T-helper 2 cell (primary cell): ENCODE measurements at regions not wholly inside any gene's neighbourhood (a gene's known extent, or its start where the extent isn't known, plus 50 kb on each side); places are given as distances from the start of the nearest gene placed in this dataset.
A peak's percentile ranks its signal among the peaks of the same experiment; 100 is the strongest.

Experiments used
- DNase-seq, 5 experiments: peaks; one replicate each; pipeline versions ENCODE4 v3.0.0 to v3.0.0-alpha.2; 2012 to 2022

DNA sequence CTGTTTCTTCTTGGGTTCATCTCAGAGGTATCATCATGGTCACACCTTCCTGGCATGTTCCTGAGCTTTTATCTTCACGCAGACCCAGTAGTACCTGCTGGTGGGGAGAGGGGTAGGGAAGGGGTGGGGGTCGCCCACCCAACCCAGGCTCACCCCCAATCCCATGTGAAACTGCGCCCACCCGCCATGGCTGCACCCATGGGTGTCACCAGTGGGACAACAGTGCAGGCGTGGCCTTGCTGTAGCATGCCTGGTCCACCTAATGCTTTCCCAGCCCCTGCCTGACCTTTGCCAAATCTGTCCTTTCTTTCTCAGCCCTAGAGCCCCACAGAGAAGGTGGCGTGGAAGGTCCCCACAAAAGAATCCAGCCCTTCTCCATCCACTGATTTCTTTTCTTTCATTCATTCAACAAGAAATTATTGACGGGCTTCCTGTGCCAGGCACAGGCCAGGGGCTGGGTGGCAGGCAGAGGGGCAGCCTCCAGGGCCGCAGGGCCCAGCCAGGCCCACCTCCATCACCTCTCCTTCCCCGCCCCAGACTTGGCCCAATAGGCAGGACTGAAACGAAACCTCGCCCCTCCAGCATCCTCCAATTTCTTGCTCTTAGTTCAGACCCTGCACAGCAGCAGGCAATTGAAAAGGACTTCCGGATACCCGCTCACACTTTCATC is 79.1 kb upstream of the TNRC6C start:
- no peak for DNase-seq

GRCh38 chr17:77879896-77880280 is 78.6 kb upstream of the TNRC6C start:
- no peak for DNase-seq

DNA sequence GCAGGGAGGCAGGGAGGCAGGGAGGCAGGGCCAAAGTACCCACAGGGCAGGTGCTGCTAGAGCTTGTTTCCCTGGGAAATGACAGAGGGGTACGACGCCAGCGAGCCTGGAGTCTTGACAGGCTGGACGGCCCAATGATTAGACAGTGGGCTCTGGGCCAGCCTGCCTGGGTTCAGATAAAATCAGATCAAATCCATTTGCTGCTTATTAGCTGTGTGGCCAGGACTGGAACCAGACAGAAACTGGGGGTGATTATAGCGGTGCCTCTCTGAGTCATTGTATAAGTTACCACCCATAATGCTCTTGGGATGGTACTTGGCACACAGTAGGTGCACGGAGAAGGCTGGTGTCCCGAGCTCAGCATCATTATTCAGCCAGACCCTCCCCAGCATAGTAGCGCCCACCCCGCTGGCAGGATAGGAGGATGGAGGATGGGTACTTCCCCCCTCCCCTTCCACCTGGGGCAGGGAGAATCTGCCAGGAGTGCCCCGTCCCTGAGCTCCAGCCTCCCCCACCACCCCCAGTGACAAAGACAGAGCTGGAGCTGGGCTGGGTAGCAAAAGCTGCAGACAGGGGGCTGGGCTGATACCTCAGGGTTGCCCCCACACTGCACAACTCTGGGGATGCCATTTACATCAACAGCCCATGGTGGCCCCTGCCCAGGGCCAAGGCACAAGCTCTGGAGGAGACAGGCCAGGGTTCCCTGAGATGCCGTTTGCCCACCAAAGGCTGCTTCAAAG is 77.6 kb upstream of the TNRC6C start:
- peak in 1 of 5 experiments; percentile 21 for DNase-seq

- peak; percentile 34 to 95 (median 47) for DNase-seq
Measured at GRCh38 chr17:77881545-77881944, 77.0 kb upstream of the TNRC6C start.

GRCh38 chr17:77882040-77882439 is 76.5 kb upstream of the TNRC6C start:
- no peak for DNase-seq

GRCh38 chr17:77882481-77883212 is 75.9 kb upstream of the TNRC6C start:
- peak; percentile 47 to 98 (median 81) for DNase-seq

- no peak for DNase-seq
Measured at GRCh38 chr17:77883213-77883650, 75.3 kb upstream of the TNRC6C start.

- peak in 1 of 5 experiments; percentile 37 for DNase-seq
Measured at GRCh38 chr17:77884019-77884418, 74.5 kb upstream of the TNRC6C start.

DNA sequence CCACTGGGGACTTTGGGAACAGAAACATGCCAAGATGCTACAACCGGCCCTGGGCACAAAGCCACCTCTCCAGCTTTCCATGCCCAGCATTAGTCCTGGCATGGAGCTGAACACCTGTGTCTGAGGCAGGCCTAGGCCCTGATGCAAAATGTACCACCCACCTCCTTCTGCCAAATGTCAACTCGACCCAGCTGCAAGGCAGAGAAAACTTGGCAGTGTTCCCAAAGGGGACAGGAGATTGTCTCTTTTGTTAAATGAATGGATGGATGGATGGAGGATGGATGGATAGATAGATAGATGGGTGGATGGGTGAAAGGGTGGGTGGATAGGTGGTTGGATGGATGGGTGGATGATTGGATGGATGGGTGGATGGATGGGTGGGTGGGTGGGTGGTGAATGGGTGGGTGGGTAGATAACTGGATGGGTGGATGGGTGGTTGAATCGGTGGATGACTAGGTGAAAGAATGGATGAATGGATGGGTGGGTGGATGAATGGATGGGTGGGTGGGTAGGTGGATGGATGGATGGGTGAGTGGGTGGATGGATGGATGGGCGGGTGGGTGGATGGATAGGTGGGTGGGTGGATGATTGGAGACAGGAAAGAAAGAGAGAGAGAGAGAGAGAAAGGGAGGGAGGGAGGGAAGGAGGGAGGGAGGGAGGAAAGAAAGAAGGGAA is 73.4 kb upstream of the TNRC6C start:
- DNase-seq, result no peak

DNA sequence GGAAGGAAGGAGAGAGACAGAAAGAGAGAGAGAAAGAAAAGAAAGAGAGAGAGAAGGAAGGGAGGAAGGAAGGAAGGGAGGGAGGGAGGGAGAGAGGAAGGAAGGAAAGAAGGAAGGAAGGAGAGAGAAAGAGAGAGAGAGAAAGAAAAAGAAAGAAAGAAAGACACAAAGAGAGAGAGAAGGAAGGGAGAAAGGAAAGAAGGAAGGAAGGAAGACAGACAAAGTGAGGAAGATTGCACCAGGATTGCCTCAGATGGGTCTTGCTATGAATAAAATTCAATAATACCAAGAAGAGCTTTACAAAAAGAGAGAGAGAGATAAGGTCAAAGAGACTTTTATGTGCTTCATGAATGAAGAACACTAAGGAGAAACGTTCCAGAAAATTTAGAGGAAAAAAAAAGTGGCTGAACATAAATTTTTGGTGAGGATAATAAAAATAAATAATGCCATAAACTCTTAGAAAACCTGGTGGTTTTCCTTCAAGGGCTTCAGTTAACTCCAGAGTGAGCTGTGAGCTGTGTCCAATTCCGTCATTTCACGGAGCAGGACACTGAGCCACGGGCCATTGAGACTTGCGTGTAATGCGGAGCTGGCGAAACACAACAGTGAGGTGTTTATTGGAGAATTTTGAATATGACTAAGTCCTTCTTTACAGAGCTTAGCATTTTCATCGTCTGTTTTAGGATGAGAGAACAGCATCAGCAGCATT is 72.7 kb upstream of the TNRC6C start:
- DNase-seq, result no peak

DNA sequence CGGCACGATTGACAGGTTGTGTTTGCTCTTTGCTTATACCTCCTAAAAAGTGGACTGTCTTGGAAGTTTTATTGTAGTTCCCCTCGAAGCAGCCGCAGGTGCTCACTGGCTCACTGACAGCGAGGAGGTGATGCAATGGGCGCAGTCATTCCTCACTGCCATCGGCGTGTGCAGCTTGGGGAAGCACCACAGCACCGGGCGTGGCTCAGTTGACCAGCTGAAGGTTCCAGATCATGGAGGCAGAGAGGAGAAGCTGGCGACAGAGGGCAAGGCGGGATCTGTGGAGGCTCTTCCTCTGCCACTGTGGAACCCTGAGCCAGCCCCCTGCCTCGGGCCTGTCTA is 72.1 kb upstream of the TNRC6C start:
- no peak for DNase-seq

DNA sequence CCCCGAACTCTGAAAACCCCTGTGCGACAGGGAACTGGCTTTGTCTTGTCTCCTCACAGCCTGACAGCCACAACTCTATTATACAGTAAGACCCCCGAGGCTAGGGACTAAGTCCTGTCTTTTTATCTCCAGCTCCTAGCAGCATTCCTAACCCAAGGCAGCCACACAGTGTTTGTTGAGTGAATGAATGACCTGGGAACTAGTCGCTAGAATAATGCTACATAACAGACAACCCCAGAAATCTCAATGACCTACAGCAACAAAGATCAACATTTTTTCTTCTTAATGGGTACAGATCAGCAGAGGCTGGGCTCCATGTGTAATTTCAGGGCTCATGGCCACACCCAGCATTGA is 71.4 kb upstream of the TNRC6C start:
- DNase-seq, result no peak

- peak; percentile 41 to 89 (median 71) for DNase-seq
Measured at GRCh38 chr17:77887464-77888241, 70.8 kb upstream of the TNRC6C start.

DNA sequence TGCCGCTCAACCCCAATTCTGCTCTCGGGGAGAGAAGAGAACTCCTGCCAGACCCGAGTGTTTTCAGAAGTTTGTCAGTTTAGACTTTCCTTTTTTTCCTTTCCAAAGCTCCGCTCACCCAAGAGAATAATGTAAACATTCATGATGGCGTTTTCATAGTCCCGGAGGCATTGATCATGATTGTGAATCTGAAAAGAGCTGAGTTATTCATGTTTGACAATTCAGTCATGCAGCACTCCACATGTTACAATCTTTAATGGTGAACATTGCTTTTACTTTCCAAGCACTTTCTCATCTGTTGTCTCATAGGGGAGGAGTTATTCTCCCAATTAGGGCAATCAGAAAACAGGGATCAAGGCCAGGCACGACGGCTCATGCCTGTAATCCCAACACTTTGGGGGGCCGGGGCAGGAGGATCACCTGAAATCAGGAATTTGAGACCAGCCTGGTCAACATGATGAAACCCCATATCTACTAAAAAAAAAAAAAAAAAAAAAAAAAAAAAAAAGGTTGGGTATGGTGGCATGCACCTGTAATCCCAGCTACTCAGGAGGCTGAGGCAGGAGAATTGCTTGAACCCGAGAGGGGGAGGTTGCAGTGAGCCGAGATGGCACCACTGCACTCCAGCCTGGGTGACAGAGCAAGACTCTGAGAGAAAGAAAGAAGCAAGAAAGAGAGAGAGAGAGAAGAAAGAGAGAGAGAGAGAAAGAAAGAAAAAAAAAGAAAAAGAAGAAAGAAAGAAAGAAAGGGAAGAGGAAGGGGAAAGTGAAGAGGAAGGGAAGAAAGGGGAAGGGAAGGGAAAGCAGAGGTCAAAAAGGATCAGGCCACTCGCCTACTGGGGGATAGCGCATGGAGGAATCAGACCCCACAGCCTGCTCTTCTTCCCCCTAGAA is 70.0 kb upstream of the TNRC6C start:
- no peak for DNase-seq

DNA sequence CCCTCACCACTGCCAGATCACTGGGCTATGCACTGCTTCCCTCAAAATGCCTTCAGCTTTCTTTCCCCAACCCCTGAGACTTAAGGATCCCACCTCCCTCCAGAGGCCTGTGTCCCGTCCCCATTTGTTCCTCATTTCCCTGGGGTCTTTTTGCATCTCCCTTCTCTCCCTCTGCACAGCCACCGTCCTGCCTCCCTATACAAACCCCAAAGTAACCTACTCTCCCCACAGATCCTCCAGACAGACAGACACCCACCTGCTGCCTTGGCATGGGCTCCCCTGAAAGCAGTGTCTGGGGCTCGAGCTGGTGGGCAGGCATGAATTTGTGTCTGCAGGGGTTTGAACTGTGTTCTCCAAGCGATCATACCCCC is 69.4 kb upstream of the TNRC6C start:
- no peak for DNase-seq

DNA sequence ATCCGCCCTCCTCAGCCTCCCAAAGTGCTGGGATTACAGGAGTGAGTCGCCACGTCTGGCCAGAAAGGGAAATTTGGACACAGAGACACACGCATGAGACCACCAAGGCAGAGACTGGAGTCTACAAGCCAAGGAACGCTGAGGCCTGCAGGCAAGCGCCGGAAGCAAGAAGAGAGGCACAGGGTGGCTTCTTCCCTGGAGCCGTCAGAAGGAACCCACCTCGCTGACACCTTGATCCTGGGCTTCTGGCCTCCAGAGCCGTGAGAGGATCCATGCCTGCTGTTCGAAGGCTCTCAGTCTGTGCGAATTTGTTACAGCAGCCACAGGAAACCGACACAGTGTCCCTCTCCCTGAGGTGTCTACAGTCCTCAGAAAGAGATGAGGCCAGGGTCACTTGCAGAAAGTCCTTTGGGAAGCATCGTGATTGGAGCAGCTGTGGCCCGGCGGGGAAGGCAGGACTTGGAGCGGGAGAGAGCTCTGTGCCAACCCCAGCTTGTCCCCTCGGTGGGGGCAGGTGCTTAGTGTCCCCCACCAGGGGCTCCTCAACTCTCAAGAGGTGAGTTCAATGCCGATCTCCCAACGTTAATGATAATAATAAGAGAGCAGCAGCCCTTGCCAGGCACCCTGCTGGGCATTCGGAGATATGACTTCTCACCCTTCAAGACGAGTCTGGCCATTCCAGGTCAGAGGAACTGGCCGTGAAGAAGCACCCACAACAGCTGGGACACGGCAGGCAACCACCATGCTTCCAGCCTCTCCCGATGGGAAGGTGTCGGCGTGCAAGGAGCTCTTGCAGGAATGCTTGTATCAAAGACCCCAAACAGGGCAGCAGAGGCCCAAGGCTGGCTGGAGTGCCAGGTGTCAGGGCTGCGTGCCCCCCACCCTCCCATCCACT is 68.4 kb upstream of the TNRC6C start:
- no peak for DNase-seq

GRCh38 chr17:77890771-77891170 is 67.7 kb upstream of the TNRC6C start:
- DNase-seq, result no peak

- no peak for DNase-seq
Measured at GRCh38 chr17:77891602-77892001, 66.9 kb upstream of the TNRC6C start.

GRCh38 chr17:77892031-77892430 is 66.5 kb upstream of the TNRC6C start:
- no peak for DNase-seq
